A549 (cell line): ENCODE measurements at regions not wholly inside any gene's neighbourhood (a gene's known extent, or its start where the extent isn't known, plus 50 kb on each side); places are given as distances from the start of the nearest gene placed in this dataset.

ENCODE experiments used
- CTCF ChIP-seq: fragments of >200 bp; sonication (Bioruptor Twin); formaldehyde crosslinking; IDR thresholded peaks from 3 replicates; pipeline ENCODE4 v1.5.1; 2016
- EHF ChIP-seq: fragments of 250-450 bp; sonication (Bioruptor Pico); IDR thresholded peaks from 2 replicates; pipeline ENCODE4 v1.5.0; 2020; ENCODE audit warnings: mild to moderate bottlenecking
- EP300 ChIP-seq, 2 experiments: fragments of >200 bp; sonication (Bioruptor Twin); formaldehyde crosslinking; IDR thresholded peaks; 2 replicates in 1 of 2; 3 replicates in 1 of 2; pipeline ENCODE4 v1.6.1; 2016 to 2017
- HOXB5 ChIP-seq: fragments of 250-450 bp; sonication (Bioruptor Pico); IDR thresholded peaks from 2 replicates; pipeline ENCODE4 v1.5.0; 2020; ENCODE audit warnings: mild to moderate bottlenecking, moderate library complexity
- MAFK ChIP-seq: fragments of 450-650 bp; IDR thresholded peaks from 2 replicates; pipeline ENCODE4 v1.6.1; 2014; ENCODE audit not compliant: partially characterized antibody
- POLR2A ChIP-seq: IDR thresholded peaks from 2 replicates; pipeline ENCODE4 v1.6.1; 2012; ENCODE audit warnings: mild to moderate bottlenecking, low read length
- REST ChIP-seq: fragments of 200-600 bp; sonication (generic); IDR thresholded peaks from 2 replicates; pipeline ENCODE4 v1.6.1; 2016; ENCODE audit warnings: antibody characterized with exemption, mild to moderate bottlenecking, moderate library complexity
- ZNF302 ChIP-seq: fragments of 250-450 bp; sonication (Bioruptor Pico); IDR thresholded peaks from 2 replicates; pipeline ENCODE4 v1.9.0; 2021; ENCODE audit warnings: inconsistent platforms, mild to moderate bottlenecking, moderate library complexity

DNA sequence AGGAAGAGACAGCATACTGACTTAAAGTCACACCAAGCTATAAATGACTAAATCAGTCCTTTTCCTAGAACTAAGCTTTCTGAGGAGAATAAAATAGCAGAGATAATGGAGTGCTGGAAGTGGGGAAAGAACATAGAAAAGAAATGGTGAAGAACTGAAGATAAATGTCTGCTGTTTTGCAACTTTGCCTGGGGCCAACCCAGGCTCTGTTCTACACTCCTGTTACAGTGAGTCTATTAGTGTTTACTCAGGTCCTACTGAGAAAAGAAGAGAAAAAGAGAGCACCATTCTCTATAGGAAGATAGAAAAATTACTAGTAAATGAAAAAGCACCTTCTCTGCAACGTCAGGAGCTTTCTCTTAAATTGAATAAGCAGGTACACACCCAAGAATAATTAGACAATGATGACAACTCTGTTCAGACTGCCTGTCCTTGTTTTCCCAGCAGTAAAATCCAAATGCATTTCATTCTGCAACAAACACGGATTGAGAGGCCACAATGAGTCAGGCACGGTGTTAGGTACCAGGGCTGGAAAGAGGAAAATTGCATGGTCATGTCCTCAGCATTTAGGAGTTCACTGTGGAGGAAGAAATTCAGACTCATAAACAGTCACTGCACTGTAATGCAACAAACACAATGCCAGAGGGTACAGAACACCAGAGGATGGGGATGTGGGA is 139.4 kb upstream of the CAMK1G start:
- TF ChIP-seq MAFK = no peak
- TF ChIP-seq CTCF = no peak
- TF ChIP-seq ZNF302 (CRISPR knock-in tag) = no peak
- no peak for TF ChIP-seq EP300 (IDR thresholded peaks at IDR 0.05)
- TF ChIP-seq REST = no peak
- no peak for TF ChIP-seq POLR2A
- no peak for TF ChIP-seq EHF (CRISPR knock-in tag)
- no peak for TF ChIP-seq HOXB5 (CRISPR knock-in tag)
